GM18858 (cell line): ENCODE measurements at regions not wholly inside any gene's neighbourhood (a gene's known extent, or its start where the extent isn't known, plus 50 kb on each side); places are given as distances from the start of the nearest gene placed in this dataset.
"Not testable (repeated sequence)": the region's sequence is repeated elsewhere in the genome, so short reads cannot be mapped to it uniquely, and the experiment has no call there.

Experiments
- ATAC-seq: cut with Tn5 transposase; IDR thresholded peaks from one replicate; pipeline ENCODE4 v1.9.1; 2021; ENCODE audit not compliant: unreplicated experiment

- no peak for ATAC-seq
Measured at GRCh38 chr5:12204761-12205160, 300.5 kb upstream of the CTNND2 start.

GRCh38 chr5:12193536-12193935 lies 289.3 kb upstream of the CTNND2 start:
- ATAC-seq, result no peak

- no peak for ATAC-seq
Measured at GRCh38 chr5:12183003-12183402, 278.8 kb upstream of the CTNND2 start.

GRCh38 chr5:12177851-12178250 lies 273.6 kb upstream of the CTNND2 start:
- ATAC-seq, result no peak

GRCh38 chr5:12177225-12177624 lies 273.0 kb upstream of the CTNND2 start:
- no peak for ATAC-seq

- no peak for ATAC-seq
Measured at GRCh38 chr5:12175914-12176585, 271.8 kb upstream of the CTNND2 start.

GRCh38 chr5:12174734-12175133 lies 270.5 kb upstream of the CTNND2 start:
- ATAC-seq, result no peak

- ATAC-seq, result no peak
Measured at GRCh38 chr5:12169536-12169935, 265.3 kb upstream of the CTNND2 start.

- ATAC-seq, result no peak
Measured at GRCh38 chr5:12162863-12163262, 258.6 kb upstream of the CTNND2 start.

GRCh38 chr5:12147513-12147912 lies 243.3 kb upstream of the CTNND2 start:
- ATAC-seq, result no peak

- ATAC-seq, result no peak
Measured at GRCh38 chr5:12141496-12141895, 237.2 kb upstream of the CTNND2 start.

- no peak for ATAC-seq
Measured at GRCh38 chr5:12133520-12133919, 229.3 kb upstream of the CTNND2 start.

- not testable (repeated sequence) for ATAC-seq
Measured at GRCh38 chr5:12131020-12131419, 226.8 kb upstream of the CTNND2 start.

- no peak for ATAC-seq
Measured at GRCh38 chr5:12125895-12126294, 221.6 kb upstream of the CTNND2 start.

- ATAC-seq, result no peak
Measured at GRCh38 chr5:12119657-12120056, 215.4 kb upstream of the CTNND2 start.

GRCh38 chr5:12114075-12114474 lies 209.8 kb upstream of the CTNND2 start:
- ATAC-seq, result no peak

- no peak for ATAC-seq
Measured at GRCh38 chr5:12113062-12113461, 208.8 kb upstream of the CTNND2 start.

- no peak for ATAC-seq
Measured at GRCh38 chr5:12111261-12111660, 207.0 kb upstream of the CTNND2 start.

GRCh38 chr5:12110629-12111028 lies 206.4 kb upstream of the CTNND2 start:
- no peak for ATAC-seq

GRCh38 chr5:12109075-12109688 lies 204.9 kb upstream of the CTNND2 start:
- no peak for ATAC-seq

GRCh38 chr5:12102151-12102550 lies 197.9 kb upstream of the CTNND2 start:
- no peak for ATAC-seq

GRCh38 chr5:12100542-12100941 lies 196.3 kb upstream of the CTNND2 start:
- no peak for ATAC-seq

GRCh38 chr5:12099296-12099695 lies 195.1 kb upstream of the CTNND2 start:
- ATAC-seq, result no peak
